MCF 10A (cell line): ENCODE measurements at regions not wholly inside any gene's neighbourhood (a gene's known extent, or its start where the extent isn't known, plus 50 kb on each side); places are given as distances from the start of the nearest gene placed in this dataset.
"Not testable (repeated sequence)": the region's sequence is repeated elsewhere in the genome, so short reads cannot be mapped to it uniquely, and the experiment has no call there.

Experiments
- BruUV-seq: library from RNA; stranded (reverse); fragments of 400-500 nt; replicated peaks from 2 replicates; lab custom pipeline; 2021; lab: Mats Ljungman, UMichigan
- CTCF ChIA-PET: fragments of 300-600 bp; sonication (Branson Sonifier 250); formaldehyde crosslinking; extraction: SDS; loops from one replicate; lab custom pipeline; 2021; ENCODE audit warnings: antibody characterized with exemption, inconsistent platforms; lab: Yijun Ruan, JAX
- POLR2A ChIA-PET: fragments of 300-600, 350-650 bp; sonication (Branson Sonifier 250); formaldehyde crosslinking; extraction: SDS; loops from one replicate; lab custom pipeline; 2020; ENCODE audit warnings: antibody characterized with exemption, inconsistent platforms; lab: Yijun Ruan, JAX
- DNase-seq: peaks from one replicate; pipeline ENCODE4 v3.0.0-alpha.2; 2018; ENCODE audit not compliant: unreplicated experiment
- H3K27ac Mint-ChIP-seq: one replicate; pipeline ENCODE4 v1.8.0; 2022; ENCODE audit warnings: mild to moderate bottlenecking, low read depth, mixed read lengths; ENCODE audit not compliant: unreplicated experiment
- H3K27me3 Mint-ChIP-seq: one replicate; pipeline ENCODE4 v1.8.0; 2022; ENCODE audit warnings: mixed read lengths; ENCODE audit not compliant: insufficient read depth, unreplicated experiment
- H3K36me3 Mint-ChIP-seq: one replicate; pipeline ENCODE4 v1.8.0; 2022; ENCODE audit warnings: mild to moderate bottlenecking, moderate library complexity, mixed read lengths; ENCODE audit not compliant: insufficient read depth, unreplicated experiment
- H3K4me1 Mint-ChIP-seq: one replicate; pipeline ENCODE4 v1.8.0; 2022; ENCODE audit warnings: mixed read lengths; ENCODE audit not compliant: insufficient read depth, unreplicated experiment
- H3K4me3 Mint-ChIP-seq: one replicate; pipeline ENCODE4 v1.8.0; 2022; ENCODE audit warnings: mild to moderate bottlenecking, moderate library complexity, mixed read lengths; ENCODE audit not compliant: unreplicated experiment
- H3K9me3 Mint-ChIP-seq: one replicate; pipeline ENCODE4 v1.8.0; 2022; ENCODE audit warnings: mixed read lengths; ENCODE audit not compliant: unreplicated experiment
- intact Hi-C: fragments of 100-400 bp; cut with micrococcal nuclease; formaldehyde crosslinking; loops from 2 replicates; pipeline ENCODE4 v1.14.1; 2022
- TF ChIP-seq, protein P1 (sequence below): fragments of 200-600 bp; IDR thresholded peaks from one replicate; pipeline ENCODE4 v1.8.0; 2022; ENCODE audit warnings: antibody characterized with exemption, mild to moderate bottlenecking; ENCODE audit not compliant: unreplicated experiment

DNA sequence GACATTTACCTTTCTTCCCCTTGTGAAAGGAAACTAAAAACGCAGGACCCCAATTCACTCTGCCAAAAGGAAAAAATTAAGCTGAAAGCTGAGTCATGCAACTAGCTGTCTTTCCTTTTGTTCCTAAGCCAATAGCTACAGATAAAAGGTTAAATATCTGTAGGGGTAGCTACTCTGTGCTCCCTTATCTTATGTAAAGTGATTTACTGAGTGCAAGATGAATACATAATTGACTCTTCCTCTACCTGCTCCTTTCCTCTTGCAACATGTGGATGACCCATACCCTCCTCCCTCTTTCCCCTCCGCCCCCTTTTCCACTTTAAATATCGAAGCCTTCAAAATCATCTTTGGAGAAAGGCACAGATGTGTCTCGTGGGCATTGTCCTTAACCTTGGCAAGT is 68.0 kb upstream of the ZNF157 start:
- intact Hi-C loops, result no loop called here
- TF ChIP-seq, protein P1, sequence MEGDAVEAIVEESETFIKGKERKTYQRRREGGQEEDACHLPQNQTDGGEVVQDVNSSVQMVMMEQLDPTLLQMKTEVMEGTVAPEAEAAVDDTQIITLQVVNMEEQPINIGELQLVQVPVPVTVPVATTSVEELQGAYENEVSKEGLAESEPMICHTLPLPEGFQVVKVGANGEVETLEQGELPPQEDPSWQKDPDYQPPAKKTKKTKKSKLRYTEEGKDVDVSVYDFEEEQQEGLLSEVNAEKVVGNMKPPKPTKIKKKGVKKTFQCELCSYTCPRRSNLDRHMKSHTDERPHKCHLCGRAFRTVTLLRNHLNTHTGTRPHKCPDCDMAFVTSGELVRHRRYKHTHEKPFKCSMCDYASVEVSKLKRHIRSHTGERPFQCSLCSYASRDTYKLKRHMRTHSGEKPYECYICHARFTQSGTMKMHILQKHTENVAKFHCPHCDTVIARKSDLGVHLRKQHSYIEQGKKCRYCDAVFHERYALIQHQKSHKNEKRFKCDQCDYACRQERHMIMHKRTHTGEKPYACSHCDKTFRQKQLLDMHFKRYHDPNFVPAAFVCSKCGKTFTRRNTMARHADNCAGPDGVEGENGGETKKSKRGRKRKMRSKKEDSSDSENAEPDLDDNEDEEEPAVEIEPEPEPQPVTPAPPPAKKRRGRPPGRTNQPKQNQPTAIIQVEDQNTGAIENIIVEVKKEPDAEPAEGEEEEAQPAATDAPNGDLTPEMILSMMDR, result no peak
- Mint-ChIP-seq H3K4me3 (no peak overlapping the region), H3K36me3 (peaks cover 6% of the 10 kb centered on the region), H3K27me3 (peaks cover 55% of the 10 kb centered on the region), H3K4me1 (no peaks in the 10 kb centered on the region), H3K9me3 (no peaks in the 10 kb centered on the region), H3K27ac (no peak overlapping the region)
- ChIA-PET POLR2A (no interaction called here), CTCF (no interaction called here)
- no TSS peak for BruUV-seq
- no peak for DNase-seq

DNA sequence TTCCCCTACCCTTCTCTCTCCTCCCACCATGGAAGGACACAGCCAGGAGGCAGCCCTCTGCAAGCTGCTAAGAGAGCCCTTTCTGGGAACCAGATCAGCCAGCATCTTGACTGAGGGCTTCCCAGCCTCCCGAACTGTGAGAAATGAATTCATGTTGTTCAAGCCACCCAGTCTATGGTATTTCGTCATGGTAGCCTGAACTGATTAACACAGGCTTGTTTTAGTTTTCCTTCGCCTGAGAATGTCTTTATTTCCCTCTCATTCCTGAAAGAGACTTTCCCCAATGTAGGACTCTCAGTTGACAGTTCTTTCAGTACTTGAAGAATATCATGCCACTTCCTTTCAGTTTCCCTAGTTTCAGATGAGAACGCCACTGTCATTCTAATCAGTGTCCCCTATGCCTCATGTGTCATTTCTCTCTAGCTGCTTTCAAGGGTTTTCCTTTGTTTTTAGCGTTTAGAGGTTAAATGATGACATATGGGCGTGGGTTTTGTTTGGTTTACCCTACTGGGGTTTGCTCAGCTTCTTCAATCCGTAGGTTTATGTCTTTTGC is 63.8 kb upstream of the ZNF157 start:
- intact Hi-C loops, DNase-seq, H3K4me3 Mint-ChIP-seq, POLR2A ChIA-PET, H3K9me3 Mint-ChIP-seq, BruUV-seq, H3K36me3 Mint-ChIP-seq, CTCF ChIA-PET, H3K27ac Mint-ChIP-seq, H3K4me1 Mint-ChIP-seq: not testable (repeated sequence)
- H3K27me3 Mint-ChIP-seq, result peaks cover 66% of the 10 kb centered on the region

DNA sequence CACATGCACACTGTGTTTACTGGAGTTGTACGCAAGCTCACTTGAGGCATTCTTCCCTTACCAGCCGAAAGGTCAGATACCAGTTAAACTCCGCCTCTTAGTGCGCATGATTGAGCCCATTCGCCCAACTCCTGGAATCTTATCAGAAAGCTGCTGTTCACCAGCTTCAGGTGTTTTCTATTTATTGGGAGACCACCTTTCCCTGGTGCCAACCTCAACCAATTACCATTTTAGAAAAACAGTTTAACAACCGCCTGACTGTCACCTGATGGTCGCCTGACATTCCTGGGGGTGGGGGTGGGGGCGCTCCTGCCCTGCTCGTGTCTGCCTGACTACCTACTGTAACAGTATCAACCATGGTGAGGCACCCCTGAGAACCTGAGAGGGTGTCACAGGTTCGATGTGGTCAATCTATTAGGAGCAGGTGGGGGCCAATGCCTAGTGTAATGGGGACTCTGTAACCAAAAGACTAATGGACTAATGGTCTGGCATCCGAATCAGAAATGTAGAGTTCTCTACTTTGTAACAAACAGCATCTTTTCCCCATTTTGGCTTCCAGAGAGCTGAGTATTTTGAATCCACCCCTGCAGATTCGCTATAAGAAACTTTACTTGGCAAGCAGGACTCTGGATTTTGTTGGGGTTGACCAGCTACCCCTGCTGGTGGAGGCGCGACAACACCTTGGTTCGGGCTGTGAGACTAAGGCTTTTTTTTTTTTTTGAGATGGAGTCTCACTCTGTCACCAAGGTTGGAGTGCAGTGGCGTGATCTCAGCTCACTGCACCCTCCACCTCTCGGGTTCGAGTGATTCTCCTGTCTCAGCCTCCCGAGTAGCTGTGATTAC is 58.2 kb upstream of the ZNF157 start:
- no peaks in the 10 kb centered on the region for H3K9me3 Mint-ChIP-seq
- ChIA-PET POLR2A (interaction anchor here (0.6 to 1.6 kb wide), 5 partner anchors 14 to 121 kb away, joined by 3 to 5 read pairs (median 3); partner anchors contain the start of gene USP11), CTCF (interaction anchor here (0.5 to 2.0 kb wide), 11 partner anchors 8 to 121 kb away, joined by 3 to 9 read pairs (median 3); no protein-coding TSS in a partner anchor)
- H3K36me3 Mint-ChIP-seq, result no peaks in the 10 kb centered on the region
- no peak overlapping the region for H3K4me3 Mint-ChIP-seq
- intact Hi-C loops, result loop anchor here (1.0 kb wide), 1 partner anchor 119 kb away; the partner anchor contains the start of gene UBA1
- BruUV-seq, result no TSS peak
- no peaks in the 10 kb centered on the region for H3K4me1 Mint-ChIP-seq
- H3K27ac Mint-ChIP-seq, result no peak overlapping the region
- H3K27me3 Mint-ChIP-seq, result peaks cover 38% of the 10 kb centered on the region
- TF ChIP-seq, protein P1, result peak; percentile 54
- DNase-seq, result peak; percentile 73

DNA sequence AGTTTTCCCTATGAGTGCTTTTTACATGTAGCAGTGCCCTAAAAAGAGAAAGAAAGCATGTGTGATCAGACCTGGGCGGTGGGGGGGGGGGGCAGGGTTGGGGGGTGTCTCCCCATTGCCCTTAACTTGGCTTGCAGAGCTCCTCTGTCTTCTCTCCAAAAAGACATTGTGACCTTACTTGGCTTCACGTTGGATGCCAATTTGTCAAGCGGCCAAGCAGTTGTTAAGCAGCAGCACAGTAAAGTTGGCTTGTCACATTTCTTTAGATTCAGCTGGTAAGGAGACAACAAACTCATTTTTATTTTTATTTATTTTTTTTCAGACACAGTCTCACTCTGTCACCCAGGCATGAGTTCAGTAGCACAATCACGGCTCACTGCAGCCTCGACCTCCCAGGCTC is 57.3 kb upstream of the ZNF157 start:
- TF ChIP-seq, protein P1, result no peak
- no peak for DNase-seq
- ChIA-PET CTCF (interaction anchor here (0.6 to 2.0 kb wide), 4 partner anchors 11 to 122 kb away, joined by 3 to 9 read pairs (median 6); no protein-coding TSS in a partner anchor), POLR2A (interaction anchor here (0.6 to 1.6 kb wide), 4 partner anchors 30 to 754 kb away, joined by 3 to 5 read pairs (median 3); partner anchors contain the start of gene USP11)
- Mint-ChIP-seq H3K36me3 (no peaks in the 10 kb centered on the region), H3K27ac (no peak overlapping the region), H3K9me3 (no peaks in the 10 kb centered on the region), H3K4me3 (no peak overlapping the region), H3K4me1 (no peaks in the 10 kb centered on the region), H3K27me3 (peaks cover 37% of the 10 kb centered on the region)
- intact Hi-C loops, result no loop called here
- no TSS peak for BruUV-seq
